ENCODE measurements at regions not wholly inside any gene's neighbourhood (a gene's known extent, or its start where the extent isn't known, plus 50 kb on each side); places are given as distances from the start of the nearest gene placed in this dataset.

GRCh38 chr9:77087506-77087905, 68.1 kb downstream of the FOXB2 start:
- H2AFZ ChIP-seq, result no peak overlapping the region
- H3K79me2 ChIP-seq (replicated peaks; ENCODE audit: insufficient read depth), result no peaks in the 10 kb centered on the region
- Mint-ChIP-seq H3K27me3 (ENCODE audit: insufficient read depth, low read depth, poor library complexity) (peaks cover 45% of the 10 kb centered on the region), H3K27ac (no peak overlapping the region), H3K36me3 (ENCODE audit: low read depth) (peaks cover 3% of the 10 kb centered on the region; the same call in 2 of the 3 replicates), H3K9me3 (peaks cover 2% of the 10 kb centered on the region; the same call in 2 of the 3 replicates), H3K4me1 (peaks cover 52% of the 10 kb centered on the region), H3K4me3 (no peak overlapping the region)
- H3K9me2 ChIP-seq (ENCODE audit: insufficient read depth), result no peaks in the 10 kb centered on the region
- H3K4me3 ChIP-seq, result no peak overlapping the region
- no peak overlapping the region for H3K27ac ChIP-seq (ENCODE audit: low read depth)
- H3F3A ChIP-seq (replicated peaks; ENCODE audit: low read depth), result peaks cover 6% of the 10 kb centered on the region; the same call in 1 of the 2 replicates
- DNase-seq (ENCODE audit: low spot score) (peak; percentile 66), ATAC-seq (peak; percentile 76)
- H3K27me3 ChIP-seq (ENCODE audit: insufficient read depth), result peaks cover 50% of the 10 kb centered on the region
- no peak for TF ChIP-seq EZH2 (IDR thresholded peaks at IDR 0.05; ENCODE audit: low read depth, unreplicated experiment)
- TF ChIP-seq, protein P1, sequence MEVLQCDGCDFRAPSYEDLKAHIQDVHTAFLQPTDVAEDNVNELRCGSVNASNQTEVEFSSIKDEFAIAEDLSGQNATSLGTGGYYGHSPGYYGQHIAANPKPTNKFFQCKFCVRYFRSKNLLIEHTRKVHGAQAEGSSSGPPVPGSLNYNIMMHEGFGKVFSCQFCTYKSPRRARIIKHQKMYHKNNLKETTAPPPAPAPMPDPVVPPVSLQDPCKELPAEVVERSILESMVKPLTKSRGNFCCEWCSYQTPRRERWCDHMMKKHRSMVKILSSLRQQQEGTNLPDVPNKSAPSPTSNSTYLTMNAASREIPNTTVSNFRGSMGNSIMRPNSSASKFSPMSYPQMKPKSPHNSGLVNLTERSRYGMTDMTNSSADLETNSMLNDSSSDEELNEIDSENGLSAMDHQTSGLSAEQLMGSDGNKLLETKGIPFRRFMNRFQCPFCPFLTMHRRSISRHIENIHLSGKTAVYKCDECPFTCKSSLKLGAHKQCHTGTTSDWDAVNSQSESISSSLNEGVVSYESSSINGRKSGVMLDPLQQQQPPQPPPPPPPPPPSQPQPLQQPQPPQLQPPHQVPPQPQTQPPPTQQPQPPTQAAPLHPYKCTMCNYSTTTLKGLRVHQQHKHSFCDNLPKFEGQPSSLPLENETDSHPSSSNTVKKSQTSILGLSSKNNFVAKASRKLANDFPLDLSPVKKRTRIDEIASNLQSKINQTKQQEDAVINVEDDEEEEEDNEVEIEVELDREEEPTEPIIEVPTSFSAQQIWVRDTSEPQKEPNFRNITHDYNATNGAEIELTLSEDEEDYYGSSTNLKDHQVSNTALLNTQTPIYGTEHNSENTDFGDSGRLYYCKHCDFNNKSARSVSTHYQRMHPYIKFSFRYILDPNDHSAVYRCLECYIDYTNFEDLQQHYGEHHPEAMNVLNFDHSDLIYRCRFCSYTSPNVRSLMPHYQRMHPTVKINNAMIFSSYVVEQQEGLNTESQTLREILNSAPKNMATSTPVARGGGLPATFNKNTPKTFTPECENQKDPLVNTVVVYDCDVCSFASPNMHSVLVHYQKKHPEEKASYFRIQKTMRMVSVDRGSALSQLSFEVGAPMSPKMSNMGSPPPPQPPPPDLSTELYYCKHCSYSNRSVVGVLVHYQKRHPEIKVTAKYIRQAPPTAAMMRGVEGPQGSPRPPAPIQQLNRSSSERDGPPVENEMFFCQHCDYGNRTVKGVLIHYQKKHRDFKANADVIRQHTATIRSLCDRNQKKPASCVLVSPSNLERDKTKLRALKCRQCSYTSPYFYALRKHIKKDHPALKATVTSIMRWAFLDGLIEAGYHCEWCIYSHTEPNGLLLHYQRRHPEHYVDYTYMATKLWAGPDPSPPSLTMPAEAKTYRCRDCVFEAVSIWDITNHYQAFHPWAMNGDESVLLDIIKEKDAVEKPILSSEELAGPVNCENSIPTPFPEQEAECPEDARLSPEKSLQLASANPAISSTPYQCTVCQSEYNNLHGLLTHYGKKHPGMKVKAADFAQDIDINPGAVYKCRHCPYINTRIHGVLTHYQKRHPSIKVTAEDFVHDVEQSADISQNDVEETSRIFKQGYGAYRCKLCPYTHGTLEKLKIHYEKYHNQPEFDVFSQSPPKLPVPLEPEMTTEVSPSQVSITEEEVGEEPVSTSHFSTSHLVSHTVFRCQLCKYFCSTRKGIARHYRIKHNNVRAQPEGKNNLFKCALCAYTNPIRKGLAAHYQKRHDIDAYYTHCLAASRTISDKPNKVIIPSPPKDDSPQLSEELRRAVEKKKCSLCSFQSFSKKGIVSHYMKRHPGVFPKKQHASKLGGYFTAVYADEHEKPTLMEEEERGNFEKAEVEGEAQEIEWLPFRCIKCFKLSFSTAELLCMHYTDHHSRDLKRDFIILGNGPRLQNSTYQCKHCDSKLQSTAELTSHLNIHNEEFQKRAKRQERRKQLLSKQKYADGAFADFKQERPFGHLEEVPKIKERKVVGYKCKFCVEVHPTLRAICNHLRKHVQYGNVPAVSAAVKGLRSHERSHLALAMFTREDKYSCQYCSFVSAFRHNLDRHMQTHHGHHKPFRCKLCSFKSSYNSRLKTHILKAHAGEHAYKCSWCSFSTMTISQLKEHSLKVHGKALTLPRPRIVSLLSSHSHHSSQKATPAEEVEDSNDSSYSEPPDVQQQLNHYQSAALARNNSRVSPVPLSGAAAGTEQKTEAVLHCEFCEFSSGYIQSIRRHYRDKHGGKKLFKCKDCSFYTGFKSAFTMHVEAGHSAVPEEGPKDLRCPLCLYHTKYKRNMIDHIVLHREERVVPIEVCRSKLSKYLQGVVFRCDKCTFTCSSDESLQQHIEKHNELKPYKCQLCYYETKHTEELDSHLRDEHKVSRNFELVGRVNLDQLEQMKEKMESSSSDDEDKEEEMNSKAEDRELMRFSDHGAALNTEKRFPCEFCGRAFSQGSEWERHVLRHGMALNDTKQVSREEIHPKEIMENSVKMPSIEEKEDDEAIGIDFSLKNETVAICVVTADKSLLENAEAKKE (CRISPR knock-in tag; IDR thresholded peaks at IDR 0.05), result peak; percentile 9; the same call in 1 of the 2 replicates
- no peak overlapping the region for H3K4me2 ChIP-seq
- peaks cover 44% of the 10 kb centered on the region for H3K4me1 ChIP-seq (ENCODE audit: insufficient read depth)
- no peaks in the 10 kb centered on the region for H3K36me3 ChIP-seq (ENCODE audit: insufficient read depth)
- 0 out of 2 replicates have a peak, but pooled peaks cover 4% of the 10 kb centered on the region for H4K20me1 ChIP-seq (replicated peaks; ENCODE audit: insufficient read depth)

- Histone ChIP-seq H4K20me1 (replicated peaks; ENCODE audit: insufficient read depth) (no peaks in the 10 kb centered on the region), H3K36me3 (ENCODE audit: insufficient read depth) (no peaks in the 10 kb centered on the region), H2AFZ (no peak overlapping the region), H3K27me3 (ENCODE audit: insufficient read depth) (no peaks in the 10 kb centered on the region), H3K4me2 (0 out of 2 replicates have a peak overlapping the region, but pooled peaks have one; percentile 0), H3K79me2 (replicated peaks; ENCODE audit: insufficient read depth) (no peaks in the 10 kb centered on the region), H3K27ac (ENCODE audit: low read depth) (0 out of 2 replicates have a peak overlapping the region, but pooled peaks have one; percentile 23), H3K4me3 (no peak overlapping the region), H3K4me1 (ENCODE audit: insufficient read depth) (peaks cover 23% of the 10 kb centered on the region), H3F3A (replicated peaks; ENCODE audit: low read depth) (0 out of 2 replicates have a peak, but pooled peaks cover 3% of the 10 kb centered on the region), H3K9me2 (ENCODE audit: insufficient read depth) (no peaks in the 10 kb centered on the region)
- Mint-ChIP-seq H3K36me3 (ENCODE audit: low read depth) (peaks cover 3% of the 10 kb centered on the region; the same call in 2 of the 3 replicates), H3K4me1 (peaks cover 18% of the 10 kb centered on the region), H3K4me3 (no peak overlapping the region), H3K27me3 (ENCODE audit: insufficient read depth, low read depth, poor library complexity) (peaks cover 3% of the 10 kb centered on the region), H3K9me3 (peaks cover 2% of the 10 kb centered on the region; the same call in 2 of the 3 replicates), H3K27ac (peak overlapping the region; percentile 91)
- ATAC-seq (peak; percentile 88), DNase-seq (ENCODE audit: low spot score) (peak; percentile 60)
- TF ChIP-seq, protein P1 (CRISPR knock-in tag; IDR thresholded peaks at IDR 0.05), result peak; percentile 3; the same call in 1 of the 2 replicates
- no peak for TF ChIP-seq JUNB (IDR thresholded peaks at IDR 0.05; ENCODE audit: unreplicated experiment)
- no peak for TF ChIP-seq ZNF331 (CRISPR knock-in tag; IDR thresholded peaks at IDR 0.05; ENCODE audit: low read depth)
- TF ChIP-seq POLR2AphosphoS5 (IDR thresholded peaks at IDR 0.05; ENCODE audit: low read depth), result no peak
- TF ChIP-seq EZH2 (IDR thresholded peaks at IDR 0.05; ENCODE audit: low read depth, unreplicated experiment), result no peak
Measured at GRCh38 chr9:77092536-77092935, 73.1 kb downstream of the FOXB2 start.

Measured in GM23338 (cell line).